Neural progenitor cell (in vitro differentiated cells): ENCODE measurements at regions not wholly inside any gene's neighbourhood (a gene's known extent, or its start where the extent isn't known, plus 50 kb on each side); places are given as distances from the start of the nearest gene placed in this dataset.

ENCODE experiments used
- DNase-seq: peaks from one replicate; pipeline ENCODE4 v3.0.0-alpha.2; 2016; ENCODE audit warnings: low spot score
- H2AFZ ChIP-seq: fragments of 200-600 bp; sonication (generic); replicated peaks from 2 replicates; pipeline ENCODE4 v1.6.1; 2016; ENCODE audit warnings: antibody characterized with exemption
- H3F3A ChIP-seq: fragments of 200-600 bp; sonication (generic); 2 replicates; pipeline ENCODE4 v1.6.1; 2016; ENCODE audit warnings: antibody characterized with exemption, low read depth
- H3K27ac ChIP-seq: fragments of 200-600 bp; sonication (generic); 2 replicates; pipeline ENCODE4 v1.5.1; 2016; ENCODE audit warnings: mild to moderate bottlenecking
- H3K27me3 ChIP-seq: fragments of 200-600 bp; sonication (generic); 2 replicates; pipeline ENCODE4 v1.6.1; 2016; ENCODE audit warnings: mild to moderate bottlenecking, moderate library complexity
- H3K36me3 ChIP-seq: fragments of 200-600 bp; sonication (generic); 2 replicates; pipeline ENCODE4 v1.5.1; 2016
- H3K4me1 ChIP-seq: fragments of 200-600 bp; sonication (generic); 2 replicates; pipeline ENCODE4 v1.6.1; 2016; ENCODE audit warnings: mixed run types
- H3K4me2 ChIP-seq: fragments of 200-600 bp; sonication (generic); 2 replicates; pipeline ENCODE4 v1.6.1; 2016
- H3K4me3 ChIP-seq: fragments of 200-600 bp; sonication (generic); 2 replicates; pipeline ENCODE4 v1.5.1; 2016
- H3K79me2 ChIP-seq: fragments of 200-600 bp; sonication (generic); 2 replicates; pipeline ENCODE4 v1.6.1; 2016; ENCODE audit warnings: low read depth
- H3K9ac ChIP-seq: fragments of 200-600 bp; sonication (generic); 2 replicates; pipeline ENCODE4 v1.6.1; 2016
- H3K9me3 ChIP-seq: fragments of 200-600 bp; sonication (generic); 2 replicates; pipeline ENCODE4 v1.5.1; 2016; ENCODE audit warnings: low read depth
- H4K20me1 ChIP-seq: fragments of 200-600 bp; sonication (generic); 2 replicates; pipeline ENCODE4 v1.6.1; 2016; ENCODE audit warnings: low read depth
- H3K27ac Mint-ChIP-seq: 3 replicates; pipeline ENCODE4 v1.8.0; 2021; ENCODE audit warnings: mixed read lengths
- H3K27me3 Mint-ChIP-seq: 2 replicates; pipeline ENCODE4 v1.8.0; 2022; ENCODE audit warnings: low read depth, mild to moderate bottlenecking, inconsistent platforms, moderate library complexity, mixed read lengths; ENCODE audit not compliant: insufficient read depth
- H3K36me3 Mint-ChIP-seq: 3 replicates; pipeline ENCODE4 v1.8.0; 2021; ENCODE audit warnings: mixed read lengths
- H3K4me1 Mint-ChIP-seq: 3 replicates; pipeline ENCODE4 v1.8.0; 2021; ENCODE audit warnings: mixed read lengths
- H3K4me3 Mint-ChIP-seq: 3 replicates; pipeline ENCODE4 v1.8.0; 2021; ENCODE audit warnings: mild to moderate bottlenecking, moderate library complexity, mixed read lengths
- H3K9me3 Mint-ChIP-seq: 3 replicates; pipeline ENCODE4 v1.8.0; 2020; ENCODE audit warnings: mixed read lengths
- EZH2 ChIP-seq: fragments of 200-600 bp; sonication (generic); IDR thresholded peaks from 2 replicates; pipeline ENCODE4 v1.6.1; 2017; ENCODE audit warnings: antibody characterized with exemption, mild to moderate bottlenecking, moderate library complexity
- EZH2phosphoT487 ChIP-seq: fragments of 200-600 bp; sonication (generic); IDR thresholded peaks from 2 replicates; pipeline ENCODE4 v1.6.1; 2017; ENCODE audit warnings: antibody characterized with exemption
- TF ChIP-seq, protein P1 (sequence below): fragments of 200-600 bp; sonication (generic); IDR thresholded peaks from 2 replicates; pipeline ENCODE4 v1.5.1; 2017; ENCODE audit warnings: antibody characterized with exemption, mild to moderate bottlenecking

DNA sequence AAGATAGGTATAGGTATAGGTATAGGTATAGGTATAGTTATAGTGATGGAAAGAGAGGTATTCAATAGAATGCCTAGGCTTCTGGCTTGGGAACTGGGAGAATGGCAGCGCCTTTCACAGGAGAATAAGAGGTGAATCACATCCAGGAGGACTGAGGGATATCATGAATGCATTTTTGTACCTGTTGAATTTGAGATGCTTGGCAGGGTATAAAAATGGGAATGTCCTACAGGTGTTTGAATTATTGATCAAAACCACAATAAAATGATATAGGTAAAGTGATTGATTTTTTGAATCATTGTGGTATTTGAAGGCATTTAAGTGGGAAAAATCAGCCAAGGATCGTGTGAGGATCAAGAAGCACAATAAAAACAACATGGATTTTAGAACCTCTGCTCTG, 119.2 kb upstream of the ARG1 start:
- H3K9me3 ChIP-seq: no peaks in the 10 kb centered on the region
- no peaks in the 10 kb centered on the region for H3K36me3 ChIP-seq
- H3K79me2 ChIP-seq: no peaks in the 10 kb centered on the region
- no peak overlapping the region for H3K27ac Mint-ChIP-seq
- no peak overlapping the region for H3K4me3 Mint-ChIP-seq
- no peak overlapping the region for H3K9ac ChIP-seq
- no peak overlapping the region for H3K27ac ChIP-seq
- H3K4me3 ChIP-seq: no peak overlapping the region
- H3K27me3 Mint-ChIP-seq: peaks cover 6% of the 10 kb centered on the region
- H3K4me1 ChIP-seq: no peaks in the 10 kb centered on the region
- TF ChIP-seq EZH2: no peak
- TF ChIP-seq EZH2phosphoT487: no peak
- TF ChIP-seq, protein P1, sequence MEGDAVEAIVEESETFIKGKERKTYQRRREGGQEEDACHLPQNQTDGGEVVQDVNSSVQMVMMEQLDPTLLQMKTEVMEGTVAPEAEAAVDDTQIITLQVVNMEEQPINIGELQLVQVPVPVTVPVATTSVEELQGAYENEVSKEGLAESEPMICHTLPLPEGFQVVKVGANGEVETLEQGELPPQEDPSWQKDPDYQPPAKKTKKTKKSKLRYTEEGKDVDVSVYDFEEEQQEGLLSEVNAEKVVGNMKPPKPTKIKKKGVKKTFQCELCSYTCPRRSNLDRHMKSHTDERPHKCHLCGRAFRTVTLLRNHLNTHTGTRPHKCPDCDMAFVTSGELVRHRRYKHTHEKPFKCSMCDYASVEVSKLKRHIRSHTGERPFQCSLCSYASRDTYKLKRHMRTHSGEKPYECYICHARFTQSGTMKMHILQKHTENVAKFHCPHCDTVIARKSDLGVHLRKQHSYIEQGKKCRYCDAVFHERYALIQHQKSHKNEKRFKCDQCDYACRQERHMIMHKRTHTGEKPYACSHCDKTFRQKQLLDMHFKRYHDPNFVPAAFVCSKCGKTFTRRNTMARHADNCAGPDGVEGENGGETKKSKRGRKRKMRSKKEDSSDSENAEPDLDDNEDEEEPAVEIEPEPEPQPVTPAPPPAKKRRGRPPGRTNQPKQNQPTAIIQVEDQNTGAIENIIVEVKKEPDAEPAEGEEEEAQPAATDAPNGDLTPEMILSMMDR: no peak
- peaks cover 2% of the 10 kb centered on the region for H3K36me3 Mint-ChIP-seq
- H2AFZ ChIP-seq: no peak overlapping the region
- H3K27me3 ChIP-seq: no peaks in the 10 kb centered on the region
- no peaks in the 10 kb centered on the region for H4K20me1 ChIP-seq
- no peaks in the 10 kb centered on the region for H3F3A ChIP-seq
- peaks cover 8% of the 10 kb centered on the region for H3K9me3 Mint-ChIP-seq
- H3K4me2 ChIP-seq: no peak overlapping the region
- H3K4me1 Mint-ChIP-seq: peaks cover 25% of the 10 kb centered on the region
- no peak for DNase-seq

- H3K4me3 Mint-ChIP-seq: no peak overlapping the region
- H3K9me3 Mint-ChIP-seq: peaks cover 8% of the 10 kb centered on the region
- peaks cover 18% of the 10 kb centered on the region for H3K4me1 ChIP-seq
- H3K27me3 ChIP-seq: no peaks in the 10 kb centered on the region
- no peak overlapping the region for H3K9ac ChIP-seq
- TF ChIP-seq, protein P1: no peak
- TF ChIP-seq EZH2phosphoT487: no peak
- TF ChIP-seq EZH2: no peak
- H3K36me3 Mint-ChIP-seq: peaks cover 2% of the 10 kb centered on the region
- DNase-seq: no peak
- H3K36me3 ChIP-seq: no peaks in the 10 kb centered on the region
- no peak overlapping the region for H3K27ac Mint-ChIP-seq
- no peak overlapping the region for H3K4me2 ChIP-seq
- no peaks in the 10 kb centered on the region for H3K9me3 ChIP-seq
- H4K20me1 ChIP-seq: no peaks in the 10 kb centered on the region
- no peaks in the 10 kb centered on the region for H3F3A ChIP-seq
- no peak overlapping the region for H3K27ac ChIP-seq
- H3K27me3 Mint-ChIP-seq: peaks cover 8% of the 10 kb centered on the region
- no peak overlapping the region for H2AFZ ChIP-seq
- no peaks in the 10 kb centered on the region for H3K79me2 ChIP-seq
- no peak overlapping the region for H3K4me3 ChIP-seq
- H3K4me1 Mint-ChIP-seq: peaks cover 26% of the 10 kb centered on the region
Measured at GRCh38 chr6:131456565-131456964, 116.5 kb upstream of the ARG1 start.

GRCh38 chr6:131459005-131459404, 114.0 kb upstream of the ARG1 start:
- Histone ChIP-seq H3K9me3 (no peaks in the 10 kb centered on the region), H3K79me2 (no peaks in the 10 kb centered on the region), H4K20me1 (no peaks in the 10 kb centered on the region), H3K4me3 (no peak overlapping the region), H3K27ac (no peak overlapping the region), H2AFZ (no peak overlapping the region), H3K4me2 (no peak overlapping the region), H3F3A (no peaks in the 10 kb centered on the region), H3K36me3 (no peaks in the 10 kb centered on the region), H3K9ac (no peak overlapping the region), H3K27me3 (no peaks in the 10 kb centered on the region), H3K4me1 (peaks cover 18% of the 10 kb centered on the region)
- Mint-ChIP-seq H3K27ac (no peak overlapping the region), H3K9me3 (peaks cover 4% of the 10 kb centered on the region), H3K4me3 (no peak overlapping the region), H3K27me3 (peaks cover 6% of the 10 kb centered on the region), H3K36me3 (peaks cover under 1% of the 10 kb centered on the region), H3K4me1 (peaks cover 21% of the 10 kb centered on the region)
- no peak for DNase-seq
- TF ChIP-seq EZH2phosphoT487 (no peak), EZH2 (no peak)
- TF ChIP-seq, protein P1: no peak
